HEK293 (cell line): ENCODE measurements at regions not wholly inside any gene's neighbourhood (a gene's known extent, or its start where the extent isn't known, plus 50 kb on each side); places are given as distances from the start of the nearest gene placed in this dataset.

Source experiments
- CTCF ChIA-PET: fragments of 350-600 bp; formaldehyde crosslinking; extraction: SDS; loops from one replicate; lab custom pipeline; 2021; ENCODE audit warnings: antibody characterized with exemption; lab: Yijun Ruan, JAX
- POLR2A ChIA-PET: fragments of 300-600 bp; formaldehyde crosslinking; extraction: SDS; loops from one replicate; lab custom pipeline; 2020; ENCODE audit warnings: antibody characterized with exemption, inconsistent platforms; lab: Yijun Ruan, JAX
- H3K27ac ChIP-seq: fragments of 200-500 bp; sonication (Bioruptor generic); 2 replicates; pipeline ENCODE4 v1.5.1; 2014; ENCODE audit warnings: low read depth, low read length, control low read depth, inconsistent platforms; ENCODE audit errors: extremely low read depth
- H3K36me3 ChIP-seq, 2 experiments: fragments of 200-500 bp in 1 of 2; sonication (Bioruptor generic) in 1 of 2; 1 replicate in 1 of 2; 2 replicates in 1 of 2; pipeline ENCODE4 v1.5.1; 2014 to 2017; ENCODE audit warnings: inconsistent platforms in 2 of 2, low read length in 2 of 2; ENCODE audit not compliant: control insufficient read depth in 2 of 2, insufficient read depth in 1 of 2
- H3K4me1 ChIP-seq: fragments of 200-500 bp; sonication (Bioruptor generic); 2 replicates; pipeline ENCODE4 v1.5.1; 2014; ENCODE audit warnings: mild to moderate bottlenecking, low read length, inconsistent platforms; ENCODE audit not compliant: control insufficient read depth, insufficient read depth
- H3K4me3 ChIP-seq: 2 replicates; pipeline ENCODE4 v1.5.1; 2011; ENCODE audit warnings: low read depth, mild to moderate bottlenecking, control low read depth, low read length, moderate library complexity
- H3K9me3 ChIP-seq: fragments of 200-500 bp; sonication (Bioruptor generic); 2 replicates; pipeline ENCODE4 v1.5.1; 2014; ENCODE audit warnings: low read depth, low read length, inconsistent platforms; ENCODE audit not compliant: control insufficient read depth, insufficient read depth
- BCL6B ChIP-seq: fragments of 450-650 bp; formaldehyde crosslinking; IDR thresholded peaks from 2 replicates; pipeline ENCODE4 v1.5.1; 2017; ENCODE audit warnings: missing biosample characterization, missing genetic modification characterization
- HOXA7 ChIP-seq: sonication (generic); formaldehyde crosslinking; IDR thresholded peaks from 2 replicates; pipeline ENCODE4 v1.8.1; 2022; ENCODE audit warnings: missing genetic modification reagents, borderline replicate concordance
- KLF10 ChIP-seq: fragments of 450-650 bp; IDR thresholded peaks from 2 replicates; pipeline ENCODE4 v1.5.1; 2018; ENCODE audit warnings: missing biosample characterization, mild to moderate bottlenecking, missing genetic modification characterization
- PRDM10 ChIP-seq: fragments of 450-650 bp; formaldehyde crosslinking; IDR thresholded peaks from 2 replicates; pipeline ENCODE4 v1.5.1; 2016; ENCODE audit warnings: missing biosample characterization, missing genetic modification characterization
- TCF7L2 ChIP-seq: IDR thresholded peaks from 2 replicates; pipeline ENCODE4 v1.6.1; 2011; ENCODE audit warnings: low read depth, mild to moderate bottlenecking, inconsistent platforms, low read length, moderate library complexity, borderline replicate concordance
- ZBTB17 ChIP-seq: fragments of 450-650 bp; formaldehyde crosslinking; IDR thresholded peaks from 2 replicates; pipeline ENCODE4 v1.5.1; 2016; ENCODE audit warnings: missing biosample characterization, missing genetic modification characterization
- ZNF140 ChIP-seq: fragments of 450-650 bp; formaldehyde crosslinking; IDR thresholded peaks from 2 replicates; pipeline ENCODE4 v1.5.1; 2016; ENCODE audit warnings: missing biosample characterization, missing genetic modification characterization
- ZNF398 ChIP-seq: fragments of 450-650 bp; formaldehyde crosslinking; IDR thresholded peaks from 2 replicates; pipeline ENCODE4 v1.5.1; 2017; ENCODE audit warnings: missing biosample characterization, missing genetic modification characterization
- ZNF529 ChIP-seq: fragments of 450-650 bp; formaldehyde crosslinking; IDR thresholded peaks from 2 replicates; pipeline ENCODE4 v1.5.1; 2017; ENCODE audit warnings: missing genetic modification characterization, missing biosample characterization; ENCODE audit not compliant: insufficient replicate concordance
- ZNF600 ChIP-seq: fragments of 450-650 bp; formaldehyde crosslinking; IDR thresholded peaks from 2 replicates; pipeline ENCODE4 v1.5.1; 2016; ENCODE audit warnings: missing biosample characterization, missing genetic modification characterization
- ZNF624 ChIP-seq: fragments of 450-650 bp; formaldehyde crosslinking; IDR thresholded peaks from 2 replicates; pipeline ENCODE4 v1.5.1; 2017; ENCODE audit warnings: missing biosample characterization, missing genetic modification characterization
- ZNF645 ChIP-seq: fragments of 450-650 bp; formaldehyde crosslinking; IDR thresholded peaks from 2 replicates; pipeline ENCODE4; 2016; ENCODE audit warnings: missing biosample characterization, missing genetic modification characterization
- ZNF785 ChIP-seq: fragments of 450-650 bp; formaldehyde crosslinking; IDR thresholded peaks from 2 replicates; pipeline ENCODE4 v1.5.1; 2016; ENCODE audit warnings: missing biosample characterization, missing genetic modification characterization
- ZNF830 ChIP-seq: fragments of 450-650 bp; IDR thresholded peaks from 2 replicates; pipeline ENCODE4 v1.5.0; 2018; ENCODE audit warnings: missing biosample characterization, missing genetic modification characterization, low read depth, mild to moderate bottlenecking, moderate library complexity

GRCh38 chr5:58108511-58108910 is 351.4 kb downstream of the PLK2 start:
- Histone ChIP-seq H3K4me1 (no peaks in the 10 kb centered on the region; the same call in 1 of the 2 replicates), H3K9me3 (no peaks in the 10 kb centered on the region), H3K4me3 (no peak overlapping the region), H3K36me3 (no peaks in the 10 kb centered on the region), H3K27ac (no peak overlapping the region)
- ChIA-PET POLR2A (no interaction called here), CTCF (no interaction called here)
- TF ChIP-seq ZNF645 (tag by site-specific recombination) = no peak
- no peak for TF ChIP-seq HOXA7 (CRISPR knock-in tag)

- no peak for TF ChIP-seq ZNF529 (tag by site-specific recombination)
- TF ChIP-seq ZNF140 (tag by site-specific recombination) = no peak
- TF ChIP-seq PRDM10 (tag by site-specific recombination) = no peak
- no peak for TF ChIP-seq TCF7L2
- no peak for TF ChIP-seq ZNF600
- no peak for TF ChIP-seq ZNF830 (tag by site-specific recombination)
- no peak for TF ChIP-seq KLF10 (tag by site-specific recombination)
- no peak for TF ChIP-seq BCL6B (tag by site-specific recombination)
- TF ChIP-seq ZNF398 (tag by site-specific recombination) = no peak
- TF ChIP-seq ZNF624 (tag by site-specific recombination) = no peak
- TF ChIP-seq ZBTB17 = no peak
- no peak for TF ChIP-seq ZNF785 (tag by site-specific recombination)
- H3K27ac ChIP-seq = no peak overlapping the region
- no peaks in the 10 kb centered on the region for H3K36me3 ChIP-seq
- POLR2A ChIA-PET = no interaction called here
- CTCF ChIA-PET = interaction anchor here (0.7 kb wide), 1 partner anchor 298 kb away, joined by 3 read pairs; no protein-coding TSS in a partner anchor
- no peaks in the 10 kb centered on the region; the same call in 1 of the 2 replicates for H3K4me1 ChIP-seq
- no peak overlapping the region for H3K4me3 ChIP-seq
- H3K9me3 ChIP-seq = no peaks in the 10 kb centered on the region
Measured at GRCh38 chr5:58107704-58108103, 352.2 kb downstream of the PLK2 start.
